GM12865 (cell line): ENCODE measurements at regions not wholly inside any gene's neighbourhood (a gene's known extent, or its start where the extent isn't known, plus 50 kb on each side); places are given as distances from the start of the nearest gene placed in this dataset.

ENCODE experiments used
- DNase-seq: peaks from one replicate; pipeline ENCODE4 v3.0.0; 2010; ENCODE audit warnings: low read depth
- H3K4me3 ChIP-seq: 2 replicates; pipeline ENCODE4 v1.5.1; 2011; ENCODE audit warnings: mild to moderate bottlenecking, low read depth, low read length, control low read depth
- TF ChIP-seq, protein P1 (sequence below): IDR thresholded peaks from 2 replicates; pipeline ENCODE4 v1.5.1; 2011; ENCODE audit warnings: low read length, control low read depth, low read depth, inconsistent platforms; ENCODE audit not compliant: insufficient read depth; ENCODE audit errors: missing control alignments

DNA sequence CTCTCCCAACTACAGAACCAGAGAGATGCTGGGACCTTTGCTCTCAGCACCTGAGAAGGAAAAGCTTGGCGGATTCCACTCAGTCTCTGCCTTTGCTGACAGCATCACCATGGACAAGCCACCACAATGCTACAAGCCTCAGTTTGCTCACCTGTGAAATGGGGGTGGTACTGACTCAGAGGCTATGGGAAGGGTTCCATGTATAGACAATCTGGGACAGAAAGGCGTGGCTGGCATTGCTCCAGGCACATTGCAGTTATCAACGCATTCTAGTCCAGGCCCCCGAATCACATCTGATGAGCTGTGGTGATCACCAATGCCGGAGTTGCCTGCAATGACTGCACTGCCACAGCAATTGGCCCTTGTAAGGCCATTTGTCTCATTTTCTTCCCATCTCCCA is 72.6 kb downstream of the ISX start:
- TF ChIP-seq, protein P1, sequence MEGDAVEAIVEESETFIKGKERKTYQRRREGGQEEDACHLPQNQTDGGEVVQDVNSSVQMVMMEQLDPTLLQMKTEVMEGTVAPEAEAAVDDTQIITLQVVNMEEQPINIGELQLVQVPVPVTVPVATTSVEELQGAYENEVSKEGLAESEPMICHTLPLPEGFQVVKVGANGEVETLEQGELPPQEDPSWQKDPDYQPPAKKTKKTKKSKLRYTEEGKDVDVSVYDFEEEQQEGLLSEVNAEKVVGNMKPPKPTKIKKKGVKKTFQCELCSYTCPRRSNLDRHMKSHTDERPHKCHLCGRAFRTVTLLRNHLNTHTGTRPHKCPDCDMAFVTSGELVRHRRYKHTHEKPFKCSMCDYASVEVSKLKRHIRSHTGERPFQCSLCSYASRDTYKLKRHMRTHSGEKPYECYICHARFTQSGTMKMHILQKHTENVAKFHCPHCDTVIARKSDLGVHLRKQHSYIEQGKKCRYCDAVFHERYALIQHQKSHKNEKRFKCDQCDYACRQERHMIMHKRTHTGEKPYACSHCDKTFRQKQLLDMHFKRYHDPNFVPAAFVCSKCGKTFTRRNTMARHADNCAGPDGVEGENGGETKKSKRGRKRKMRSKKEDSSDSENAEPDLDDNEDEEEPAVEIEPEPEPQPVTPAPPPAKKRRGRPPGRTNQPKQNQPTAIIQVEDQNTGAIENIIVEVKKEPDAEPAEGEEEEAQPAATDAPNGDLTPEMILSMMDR, result no peak
- no peak for DNase-seq
- no peak overlapping the region for H3K4me3 ChIP-seq

DNA sequence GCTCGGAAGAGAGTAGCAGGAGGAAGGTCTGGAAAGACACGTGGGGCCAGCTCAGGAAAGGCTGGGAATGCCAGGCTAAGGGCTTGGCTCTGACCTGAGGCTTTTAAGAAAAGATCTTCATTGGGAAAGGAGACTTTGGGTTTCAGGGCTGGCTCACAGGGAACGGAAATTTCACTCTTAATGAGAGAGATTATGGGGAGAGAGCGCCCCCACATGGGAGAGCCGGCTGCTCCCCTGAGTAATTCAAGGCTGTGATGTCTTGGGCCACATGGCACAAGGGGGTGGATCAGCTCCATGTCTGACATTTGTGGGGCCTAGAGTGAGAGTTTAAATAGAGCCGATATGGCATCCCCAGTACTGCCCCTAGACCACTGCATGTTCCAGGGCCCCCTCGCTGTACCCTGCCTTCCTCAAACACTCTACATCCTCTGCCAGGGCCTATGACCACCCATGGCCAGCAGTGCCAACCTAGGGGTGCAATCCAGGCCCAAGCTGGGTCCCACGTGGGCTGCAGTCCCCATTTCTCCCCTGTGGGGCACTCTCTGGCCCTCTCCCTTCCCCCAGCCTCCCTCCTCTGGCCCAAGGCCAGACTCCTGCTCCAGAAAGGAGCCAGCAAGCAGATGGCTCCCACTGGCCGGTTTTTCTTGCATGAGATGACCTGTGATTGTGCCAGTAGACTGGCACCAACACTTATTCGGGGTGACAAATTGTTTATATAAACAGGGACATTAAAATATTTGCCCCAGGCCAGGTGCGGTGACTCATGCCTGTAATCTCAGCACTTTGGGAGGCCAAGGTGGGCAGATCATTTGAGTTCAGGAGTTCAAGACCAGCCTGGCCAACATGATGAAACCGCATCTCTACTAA is 75.2 kb downstream of the ISX start:
- peak; percentile 83 for DNase-seq
- TF ChIP-seq, protein P1, result peak; percentile 70
- no peak overlapping the region for H3K4me3 ChIP-seq

DNA sequence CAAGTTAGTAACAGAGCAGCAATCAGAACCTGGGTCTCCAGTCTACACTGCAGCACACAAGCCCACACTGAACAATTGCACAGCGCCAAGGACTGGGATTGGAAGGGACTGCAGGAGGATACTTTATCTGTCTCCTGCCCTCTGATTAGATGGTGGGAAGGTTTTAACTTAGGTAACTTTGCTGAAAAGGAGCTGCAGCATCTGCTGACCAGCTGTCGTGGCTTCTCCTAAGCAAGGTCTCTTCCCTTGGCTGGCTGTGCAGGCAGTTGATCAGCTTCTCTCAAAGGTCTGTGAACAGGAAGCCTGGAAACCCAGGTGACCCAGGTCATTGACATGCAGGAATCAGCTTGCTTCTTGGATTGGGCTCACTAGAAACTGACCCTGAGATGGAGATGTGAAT is 82.4 kb downstream of the ISX start:
- peak; percentile 61 for DNase-seq
- H3K4me3 ChIP-seq, result no peak overlapping the region
- TF ChIP-seq, protein P1, result no peak

DNA sequence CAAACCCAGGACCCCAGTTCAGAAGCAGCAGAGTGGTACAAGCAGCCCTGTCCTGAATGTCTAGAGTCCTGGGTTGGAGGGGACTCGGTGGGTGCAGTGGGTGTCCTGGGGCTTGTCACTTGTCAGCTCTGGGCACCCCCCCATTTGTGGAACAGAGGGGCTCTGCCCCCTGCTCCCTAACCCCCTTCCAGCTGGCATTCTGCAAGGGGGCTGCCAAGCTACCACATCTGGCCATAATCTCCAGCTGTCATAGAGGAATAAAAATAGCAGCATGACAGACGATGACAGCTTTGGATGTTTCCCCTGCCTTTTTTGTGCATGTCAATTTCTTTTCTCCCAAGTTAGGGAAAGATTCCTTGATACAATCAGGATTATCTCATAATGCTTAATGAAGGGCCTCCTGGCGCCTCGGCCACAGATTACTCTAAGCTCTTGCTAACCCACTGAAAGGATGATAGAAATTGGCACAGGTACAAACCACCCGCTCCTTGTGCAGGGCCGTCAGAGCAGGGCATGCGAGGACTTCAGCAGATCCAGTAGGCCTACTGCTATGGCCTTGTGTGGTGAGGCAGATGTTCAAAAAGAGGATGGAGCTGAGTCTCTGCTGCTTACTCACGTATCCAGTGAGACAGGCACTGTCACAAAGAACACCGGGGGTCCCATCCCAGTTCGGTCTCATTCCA is 83.0 kb downstream of the ISX start:
- TF ChIP-seq, protein P1, result no peak
- DNase-seq, result no peak
- H3K4me3 ChIP-seq, result no peak overlapping the region

DNA sequence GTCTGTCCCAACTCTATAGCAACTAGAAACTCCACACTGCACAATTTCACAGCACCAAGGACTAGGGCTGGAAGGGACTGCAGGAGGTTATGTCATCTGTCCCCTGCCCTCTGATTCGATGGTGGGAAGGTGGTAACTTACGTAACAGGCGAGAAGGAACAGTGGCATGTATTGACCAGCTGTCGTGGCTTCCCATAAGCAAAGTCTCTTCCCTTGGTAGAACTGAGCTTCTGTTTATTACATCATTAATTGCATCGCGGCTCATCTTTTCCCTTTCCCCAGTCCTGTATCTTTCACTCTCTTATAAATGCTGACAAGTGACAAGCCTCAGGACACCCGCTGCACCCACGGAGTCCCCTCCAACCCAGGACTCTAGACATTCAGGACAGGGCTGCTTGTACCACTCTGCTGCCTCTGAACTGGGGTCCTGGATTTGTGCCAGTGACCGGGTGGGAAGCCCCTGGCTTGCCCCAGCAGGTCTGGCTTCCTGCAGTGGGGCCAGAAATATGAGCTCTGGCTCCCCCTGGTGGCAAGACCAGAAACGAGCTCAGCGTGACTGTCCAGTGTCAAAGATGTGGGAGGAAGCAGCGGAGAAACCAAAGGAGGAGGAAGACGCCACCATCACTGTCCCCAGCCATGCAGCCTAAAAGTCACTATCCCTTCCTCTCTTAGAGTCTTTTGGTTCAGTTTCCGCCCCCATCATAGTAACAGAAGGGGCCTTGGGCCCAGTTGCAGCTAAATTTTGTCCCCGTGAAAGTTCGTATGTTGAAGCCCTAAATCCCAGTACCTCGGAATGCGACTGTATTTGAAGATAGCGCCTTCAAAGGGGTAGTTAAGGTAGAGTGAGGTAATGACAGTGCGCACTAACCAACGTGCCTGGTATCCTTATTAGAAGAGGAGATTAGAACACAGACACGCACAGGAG is 84.5 kb downstream of the ISX start:
- H3K4me3 ChIP-seq, result peak overlapping the region; percentile 19; the same call in 1 of the 2 replicates
- DNase-seq, result peak; percentile 91
- TF ChIP-seq, protein P1, result peak; percentile 85

DNA sequence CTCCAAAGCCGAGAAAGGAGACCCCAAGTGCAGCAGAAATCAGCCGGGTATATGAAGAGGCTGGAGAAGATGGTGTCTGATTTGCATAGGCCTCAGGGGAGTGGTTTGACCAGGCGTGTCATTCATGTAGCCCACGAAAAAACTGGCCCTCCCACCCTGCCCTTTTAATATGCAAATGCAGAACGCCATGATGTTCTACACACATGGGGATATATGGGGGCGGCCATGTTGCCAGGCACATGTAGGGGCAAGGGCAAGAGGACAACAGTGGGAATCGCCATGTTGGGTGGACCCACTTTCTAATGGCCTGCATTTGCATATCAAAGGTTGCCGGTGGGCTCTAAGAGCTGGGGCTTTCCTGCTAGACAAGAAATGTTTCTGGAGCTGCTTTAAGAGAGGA is 86.4 kb downstream of the ISX start:
- DNase-seq, result peak; percentile 36
- TF ChIP-seq, protein P1, result no peak
- H3K4me3 ChIP-seq, result no peak overlapping the region
